HCT116 (cell line): ENCODE measurements at regions not wholly inside any gene's neighbourhood (a gene's known extent, or its start where the extent isn't known, plus 50 kb on each side); places are given as distances from the start of the nearest gene placed in this dataset.

ENCODE experiments used
- CBX3 ChIP-seq: IDR thresholded peaks from 2 replicates; pipeline ENCODE4 v1.6.1; 2012; ENCODE audit warnings: low read depth
- CEBPB ChIP-seq: IDR thresholded peaks from 2 replicates; pipeline ENCODE4 v1.6.1; 2012; ENCODE audit warnings: low read depth
- CTCF ChIP-seq, 3 experiments: fragments of 200-600 bp in 1 of 3; sonication (generic) in 1 of 3; IDR thresholded peaks in 2 of 3; conservative IDR thresholded peaks in 1 of 3; 2 replicates each; pipeline ENCODE4 v1.5.1; 2012 to 2017; ENCODE audit warnings: low read depth in 2 of 3, low read length in 2 of 3, antibody characterized with exemption in 1 of 3, borderline replicate concordance in 1 of 3, control low read depth in 1 of 3, mild to moderate bottlenecking in 1 of 3, mixed read lengths in 1 of 3, mixed run types in 1 of 3, moderate library complexity in 1 of 3; ENCODE audit not compliant: insufficient read depth in 1 of 3
- EZH2 ChIP-seq: fragments of 200-600 bp; sonication (generic); IDR thresholded peaks from 2 replicates; pipeline ENCODE4 v1.6.1; 2017; ENCODE audit warnings: antibody characterized with exemption, mixed run types
- FOSL1 ChIP-seq: IDR thresholded peaks from 2 replicates; pipeline ENCODE4 v1.6.1; 2012; ENCODE audit warnings: low read depth
- JUND ChIP-seq: IDR thresholded peaks from 2 replicates; pipeline ENCODE4 v1.6.1; 2012
- MAX ChIP-seq: IDR thresholded peaks from 2 replicates; pipeline ENCODE4 v1.6.1; 2012
- POLR2A ChIP-seq: IDR thresholded peaks from 2 replicates; pipeline ENCODE4 v1.7.0; 2011; ENCODE audit warnings: borderline replicate concordance; ENCODE audit not compliant: insufficient read depth, insufficient read length; ENCODE audit errors: extremely low read depth
- POLR2AphosphoS5 ChIP-seq: IDR thresholded peaks from 2 replicates; pipeline ENCODE4 v1.6.1; 2011; ENCODE audit warnings: mild to moderate bottlenecking, low read depth, low read length, moderate library complexity
- SIN3A ChIP-seq: IDR thresholded peaks from 2 replicates; pipeline ENCODE4 v1.6.1; 2012; ENCODE audit warnings: low read depth
- ZBTB33 ChIP-seq: IDR thresholded peaks from 2 replicates; pipeline ENCODE4 v1.6.1; 2011; ENCODE audit warnings: mild to moderate bottlenecking, low read length, moderate library complexity; ENCODE audit not compliant: insufficient replicate concordance; ENCODE audit errors: extremely low read depth
- ZNF274 ChIP-seq: fragments of 200-500 bp; sonication (Bioruptor generic); IDR thresholded peaks from 2 replicates; pipeline ENCODE4 v1.6.1; 2014; ENCODE audit warnings: mild to moderate bottlenecking, low read depth, low read length, inconsistent platforms

- TF ChIP-seq CTCF (IDR thresholded peaks at IDR 0.05 in 2 of 3, conservative IDR thresholded peaks at IDR 0.05 in 1 of 3; ENCODE audit: borderline replicate concordance in 1 of 3, insufficient read depth in 1 of 3, low read depth in 2 of 3, low read length in 2 of 3) (no peak), CBX3 (no peak), POLR2A (no peak), FOSL1 (no peak), ZNF274 (no peak), EZH2 (no peak), CEBPB (no peak), POLR2AphosphoS5 (no peak), MAX (no peak), ZBTB33 (no peak), JUND (no peak), SIN3A (no peak)
Measured at GRCh38 chr10:2599571-2599970, 467.8 kb upstream of the PFKP start.
